ENCODE measurements at regions not wholly inside any gene's neighbourhood (a gene's known extent, or its start where the extent isn't known, plus 50 kb on each side); places are given as distances from the start of the nearest gene placed in this dataset.
A peak's percentile ranks its signal among the peaks of the same experiment; 100 is the strongest.

- H3K4me3 ChIP-seq (ENCODE audit: low read length) = no peak overlapping the region
- H3K36me3 ChIP-seq (ENCODE audit: insufficient read depth, low read length) = no peaks in the 10 kb centered on the region
- H3K4me2 ChIP-seq (ENCODE audit: low read length) = no peak overlapping the region
- H3K27me3 ChIP-seq (ENCODE audit: control insufficient read depth, insufficient read depth, low read length) = no peaks in the 10 kb centered on the region
- H3K4me1 ChIP-seq (ENCODE audit: control insufficient read depth, insufficient read depth, low read length) = peaks cover 13% of the 10 kb centered on the region
- H3K9me3 ChIP-seq (replicated peaks; ENCODE audit: low read length) = no peaks in the 10 kb centered on the region
- H3K9ac ChIP-seq (ENCODE audit: low read depth, low read length) = no peak overlapping the region
Observed at GRCh38 chr6:133697185-133697584, 191.7 kb upstream of the TCF21 start.

GRCh38 chr6:133697666-133698065 is 191.2 kb upstream of the TCF21 start:
- Histone ChIP-seq H3K9me3 (replicated peaks; ENCODE audit: low read length) (no peaks in the 10 kb centered on the region), H3K9ac (ENCODE audit: low read depth, low read length) (no peak overlapping the region), H3K4me2 (ENCODE audit: low read length) (no peak overlapping the region), H3K36me3 (ENCODE audit: insufficient read depth, low read length) (no peaks in the 10 kb centered on the region), H3K27me3 (ENCODE audit: control insufficient read depth, insufficient read depth, low read length) (no peaks in the 10 kb centered on the region), H3K4me3 (ENCODE audit: low read length) (no peak overlapping the region), H3K4me1 (ENCODE audit: control insufficient read depth, insufficient read depth, low read length) (peaks cover 17% of the 10 kb centered on the region)

- Histone ChIP-seq H3K9me3 (replicated peaks; ENCODE audit: low read length) (no peaks in the 10 kb centered on the region), H3K4me2 (ENCODE audit: low read length) (no peak overlapping the region), H3K27me3 (ENCODE audit: control insufficient read depth, insufficient read depth, low read length) (no peaks in the 10 kb centered on the region), H3K4me3 (ENCODE audit: low read length) (no peak overlapping the region), H3K9ac (ENCODE audit: low read depth, low read length) (no peak overlapping the region), H3K4me1 (ENCODE audit: control insufficient read depth, insufficient read depth, low read length) (peaks cover 17% of the 10 kb centered on the region), H3K36me3 (ENCODE audit: insufficient read depth, low read length) (no peaks in the 10 kb centered on the region)
Observed at GRCh38 chr6:133698272-133698671, 190.6 kb upstream of the TCF21 start.

GRCh38 chr6:133699741-133700385 is 189.1 kb upstream of the TCF21 start:
- H3K4me3 ChIP-seq (ENCODE audit: low read length) = no peak overlapping the region
- H3K4me2 ChIP-seq (ENCODE audit: low read length) = no peak overlapping the region
- no peaks in the 10 kb centered on the region for H3K9me3 ChIP-seq (replicated peaks; ENCODE audit: low read length)
- peaks cover 29% of the 10 kb centered on the region for H3K4me1 ChIP-seq (ENCODE audit: control insufficient read depth, insufficient read depth, low read length)
- H3K27me3 ChIP-seq (ENCODE audit: control insufficient read depth, insufficient read depth, low read length) = no peaks in the 10 kb centered on the region
- H3K36me3 ChIP-seq (ENCODE audit: insufficient read depth, low read length) = no peaks in the 10 kb centered on the region
- H3K9ac ChIP-seq (ENCODE audit: low read depth, low read length) = no peak overlapping the region

GRCh38 chr6:133701633-133702331 is 187.1 kb upstream of the TCF21 start:
- Histone ChIP-seq H3K9me3 (replicated peaks; ENCODE audit: low read length) (no peaks in the 10 kb centered on the region), H3K4me1 (ENCODE audit: control insufficient read depth, insufficient read depth, low read length) (peaks cover 48% of the 10 kb centered on the region), H3K36me3 (ENCODE audit: insufficient read depth, low read length) (no peaks in the 10 kb centered on the region), H3K4me3 (ENCODE audit: low read length) (no peak overlapping the region), H3K4me2 (ENCODE audit: low read length) (peak overlapping the region; percentile 4), H3K27me3 (ENCODE audit: control insufficient read depth, insufficient read depth, low read length) (no peaks in the 10 kb centered on the region), H3K9ac (ENCODE audit: low read depth, low read length) (no peak overlapping the region)

- H3K9ac ChIP-seq (ENCODE audit: low read depth, low read length) = peak overlapping the region; percentile 76
- no peaks in the 10 kb centered on the region for H3K27me3 ChIP-seq (ENCODE audit: control insufficient read depth, insufficient read depth, low read length)
- no peak overlapping the region for H3K4me3 ChIP-seq (ENCODE audit: low read length)
- no peaks in the 10 kb centered on the region for H3K36me3 ChIP-seq (ENCODE audit: insufficient read depth, low read length)
- no peak overlapping the region for H3K4me2 ChIP-seq (ENCODE audit: low read length)
- peaks cover 59% of the 10 kb centered on the region for H3K4me1 ChIP-seq (ENCODE audit: control insufficient read depth, insufficient read depth, low read length)
- no peaks in the 10 kb centered on the region for H3K9me3 ChIP-seq (replicated peaks; ENCODE audit: low read length)
Observed at GRCh38 chr6:133704371-133704770, 184.5 kb upstream of the TCF21 start.

- H3K4me2 ChIP-seq (ENCODE audit: low read length) = peak overlapping the region; percentile 37
- no peaks in the 10 kb centered on the region for H3K9me3 ChIP-seq (replicated peaks; ENCODE audit: low read length)
- peak overlapping the region; percentile 76 for H3K9ac ChIP-seq (ENCODE audit: low read depth, low read length)
- peaks cover 59% of the 10 kb centered on the region for H3K4me1 ChIP-seq (ENCODE audit: control insufficient read depth, insufficient read depth, low read length)
- H3K27me3 ChIP-seq (ENCODE audit: control insufficient read depth, insufficient read depth, low read length) = no peaks in the 10 kb centered on the region
- no peaks in the 10 kb centered on the region for H3K36me3 ChIP-seq (ENCODE audit: insufficient read depth, low read length)
- peak overlapping the region; percentile 10 for H3K4me3 ChIP-seq (ENCODE audit: low read length)
Observed at GRCh38 chr6:133705066-133705465, 183.8 kb upstream of the TCF21 start.

- no peaks in the 10 kb centered on the region for H3K27me3 ChIP-seq (ENCODE audit: control insufficient read depth, insufficient read depth, low read length)
- peak overlapping the region; percentile 76 for H3K9ac ChIP-seq (ENCODE audit: low read depth, low read length)
- H3K9me3 ChIP-seq (replicated peaks; ENCODE audit: low read length) = no peaks in the 10 kb centered on the region
- H3K4me1 ChIP-seq (ENCODE audit: control insufficient read depth, insufficient read depth, low read length) = peaks cover 59% of the 10 kb centered on the region
- peak overlapping the region; percentile 4 for H3K4me3 ChIP-seq (ENCODE audit: low read length)
- peak overlapping the region; percentile 37 for H3K4me2 ChIP-seq (ENCODE audit: low read length)
- no peaks in the 10 kb centered on the region for H3K36me3 ChIP-seq (ENCODE audit: insufficient read depth, low read length)
Observed at GRCh38 chr6:133705731-133706130, 183.2 kb upstream of the TCF21 start.

GRCh38 chr6:133707456-133707855 is 181.5 kb upstream of the TCF21 start:
- H3K4me2 ChIP-seq (ENCODE audit: low read length) = peak overlapping the region; percentile 41
- peaks cover 47% of the 10 kb centered on the region for H3K4me1 ChIP-seq (ENCODE audit: control insufficient read depth, insufficient read depth, low read length)
- H3K36me3 ChIP-seq (ENCODE audit: insufficient read depth, low read length) = no peaks in the 10 kb centered on the region
- peak overlapping the region; percentile 76 for H3K9ac ChIP-seq (ENCODE audit: low read depth, low read length)
- no peak overlapping the region for H3K4me3 ChIP-seq (ENCODE audit: low read length)
- no peaks in the 10 kb centered on the region for H3K27me3 ChIP-seq (ENCODE audit: control insufficient read depth, insufficient read depth, low read length)
- H3K9me3 ChIP-seq (replicated peaks; ENCODE audit: low read length) = no peaks in the 10 kb centered on the region

GRCh38 chr6:133710826-133711225 is 178.1 kb upstream of the TCF21 start:
- H3K36me3 ChIP-seq (ENCODE audit: insufficient read depth, low read length) = no peaks in the 10 kb centered on the region
- no peaks in the 10 kb centered on the region for H3K9me3 ChIP-seq (replicated peaks; ENCODE audit: low read length)
- H3K9ac ChIP-seq (ENCODE audit: low read depth, low read length) = no peak overlapping the region
- H3K4me2 ChIP-seq (ENCODE audit: low read length) = no peak overlapping the region
- H3K4me1 ChIP-seq (ENCODE audit: control insufficient read depth, insufficient read depth, low read length) = peaks cover 24% of the 10 kb centered on the region
- H3K4me3 ChIP-seq (ENCODE audit: low read length) = no peak overlapping the region
- H3K27me3 ChIP-seq (ENCODE audit: control insufficient read depth, insufficient read depth, low read length) = no peaks in the 10 kb centered on the region

GRCh38 chr6:133715270-133715669 is 173.6 kb upstream of the TCF21 start:
- H3K9me3 ChIP-seq (replicated peaks; ENCODE audit: low read length) = no peaks in the 10 kb centered on the region
- H3K36me3 ChIP-seq (ENCODE audit: insufficient read depth, low read length) = no peaks in the 10 kb centered on the region
- H3K27me3 ChIP-seq (ENCODE audit: control insufficient read depth, insufficient read depth, low read length) = no peaks in the 10 kb centered on the region
- no peak overlapping the region for H3K4me3 ChIP-seq (ENCODE audit: low read length)
- no peaks in the 10 kb centered on the region for H3K4me1 ChIP-seq (ENCODE audit: control insufficient read depth, insufficient read depth, low read length)
- no peak overlapping the region for H3K9ac ChIP-seq (ENCODE audit: low read depth, low read length)
- H3K4me2 ChIP-seq (ENCODE audit: low read length) = no peak overlapping the region

GRCh38 chr6:133724726-133725125 is 164.2 kb upstream of the TCF21 start:
- Histone ChIP-seq H3K4me2 (ENCODE audit: low read length) (no peak overlapping the region), H3K9ac (ENCODE audit: low read depth, low read length) (no peak overlapping the region)

More at GRCh38 chr6:133724726-133725125, 164.2 kb upstream of the TCF21 start:
- H3K36me3 ChIP-seq (ENCODE audit: insufficient read depth, low read length) = no peaks in the 10 kb centered on the region
- H3K9me3 ChIP-seq (replicated peaks; ENCODE audit: low read length) = peaks cover 22% of the 10 kb centered on the region
- H3K27me3 ChIP-seq (ENCODE audit: control insufficient read depth, insufficient read depth, low read length) = no peaks in the 10 kb centered on the region
- no peak overlapping the region for H3K4me3 ChIP-seq (ENCODE audit: low read length)
- H3K4me1 ChIP-seq (ENCODE audit: control insufficient read depth, insufficient read depth, low read length) = peaks cover 7% of the 10 kb centered on the region
